ENCODE measurements at regions not wholly inside any gene's neighbourhood (a gene's known extent, or its start where the extent isn't known, plus 50 kb on each side); places are given as distances from the start of the nearest gene placed in this dataset.

GRCh38 chr7:35889870-35890269 is 89.0 kb downstream of the SEPTIN7 start:
- in situ Hi-C loops (cut with MboI) = no loop called here
- ATAC-seq (no peak), FAIRE-seq (no peak), DNase-seq (ENCODE audit: low read depth, low spot score) (no peak)
- intact Hi-C loops (cut with micrococcal nuclease; ENCODE audit: unreplicated experiment) = no loop called here
- ChIA-PET SMC1A (ENCODE audit: uncharacterized antibody, unreplicated experiment) (interaction anchor here (0.7 to 2.0 kb wide), 12 partner anchors 8 to 185 kb away, joined by 3 to 8 read pairs (median 4); no protein-coding TSS in a partner anchor), POLR2A (interaction anchor here (1.8 kb wide), 1 partner anchor 89 kb away, joined by 5 read pairs; the partner anchor contains the start of gene SEPTIN7), CTCF (interaction anchor here (1.1 to 4.3 kb wide), 4 partner anchors 8 to 180 kb away, joined by 3 to 27 read pairs (median 4); no protein-coding TSS in a partner anchor), RAD21 (ENCODE audit: unreplicated experiment) (interaction anchor here (0.7 to 2.4 kb wide), 4 partner anchors 77 to 184 kb away, joined by 3 to 8 read pairs (median 5); no protein-coding TSS in a partner anchor)
- no peaks in the 10 kb centered on the region for H3K79me2 ChIP-seq (ENCODE audit: control insufficient read depth, insufficient read depth, low read length)
- H2AFZ ChIP-seq (ENCODE audit: control insufficient read depth, low read depth, low read length) = no peak overlapping the region
- no peak overlapping the region for H3K9ac ChIP-seq (ENCODE audit: control insufficient read depth, insufficient read depth, low read length)
- H3K27me3 ChIP-seq (replicated peaks in 1 of 2; ENCODE audit: control insufficient read depth in 2 of 2, insufficient read depth in 2 of 2, low read length in 1 of 2) = no peaks in the 10 kb centered on the region
- H4K20me1 ChIP-seq (ENCODE audit: control insufficient read depth, insufficient read depth) = no peaks in the 10 kb centered on the region
- H3K36me3 ChIP-seq (ENCODE audit: control insufficient read depth in 2 of 2, insufficient read depth in 2 of 2, low read length in 1 of 2) = peaks cover 0 to 15% of the 10 kb centered on the region in 2 experiments
- no peak overlapping the region for H3K27ac ChIP-seq (ENCODE audit: control insufficient read depth, insufficient read depth)
- WGBS (ENCODE audit: insufficient coverage, insufficient replicate concordance, low lambda C conversion rate, missing lambda C conversion rate) = 95% methylated on average over 2 of the region's 2 CpGs
- no peak overlapping the region for H3K4me3 ChIP-seq
- H3K9me3 ChIP-seq (replicated peaks; ENCODE audit: control insufficient read depth, insufficient read depth, low read length) = no peaks in the 10 kb centered on the region
- peak; percentile 82 for TF ChIP-seq ATF7 (IDR thresholded peaks at IDR 0.05; ENCODE audit: low read depth)
- TF ChIP-seq PKNOX1 (IDR thresholded peaks at IDR 0.05) = no peak
- no peak for TF ChIP-seq MEF2A (IDR thresholded peaks at IDR 0.05; ENCODE audit: insufficient read depth, low read depth, low read length)
- no TSS peak for BruUV-seq (replicated peaks)
- H3K4me1 ChIP-seq (ENCODE audit: control insufficient read depth, insufficient read depth, low read length) = no peaks in the 10 kb centered on the region
- H3K4me2 ChIP-seq (ENCODE audit: control insufficient read depth, insufficient read depth) = no peak overlapping the region

- in situ Hi-C loops (cut with MboI) (no loop called here), intact Hi-C loops (cut with micrococcal nuclease; ENCODE audit: unreplicated experiment) (no loop called here)
- FAIRE-seq = no peak
- ChIA-PET RAD21 (ENCODE audit: unreplicated experiment) (interaction anchor here (1.2 to 2.4 kb wide), 6 partner anchors 79 to 181 kb away, joined by 3 to 8 read pairs (median 5); partner anchors contain the start of gene SEPTIN7), CTCF (interaction anchor here (0.6 to 4.3 kb wide), 12 partner anchors 8 to 195 kb away, joined by 3 to 27 read pairs (median 4); no protein-coding TSS in a partner anchor), POLR2A (interaction anchor here (1.2 to 1.8 kb wide), 3 partner anchors 25 to 91 kb away, joined by 3 to 5 read pairs (median 3); partner anchors contain the start of gene SEPTIN7), SMC1A (ENCODE audit: uncharacterized antibody, unreplicated experiment) (interaction anchor here (0.6 to 2.9 kb wide), 17 partner anchors 9 to 935 kb away, joined by 3 to 11 read pairs (median 4); no protein-coding TSS in a partner anchor)
- ATAC-seq = no peak
- Histone ChIP-seq H3K9ac (ENCODE audit: control insufficient read depth, insufficient read depth, low read length) (no peak overlapping the region), H3K79me2 (ENCODE audit: control insufficient read depth, insufficient read depth, low read length) (no peaks in the 10 kb centered on the region), H3K4me1 (ENCODE audit: control insufficient read depth, insufficient read depth, low read length) (no peaks in the 10 kb centered on the region), H3K4me3 (no peak overlapping the region), H3K4me2 (ENCODE audit: control insufficient read depth, insufficient read depth) (no peak overlapping the region), H3K36me3 (ENCODE audit: control insufficient read depth in 2 of 2, insufficient read depth in 2 of 2, low read length in 1 of 2) (peaks cover 0 to 8% of the 10 kb centered on the region in 2 experiments; a peak in 3 of 4 replicates), H2AFZ (ENCODE audit: control insufficient read depth, low read depth, low read length) (no peak overlapping the region), H3K27ac (ENCODE audit: control insufficient read depth, insufficient read depth) (no peak overlapping the region), H3K9me3 (replicated peaks; ENCODE audit: control insufficient read depth, insufficient read depth, low read length) (no peaks in the 10 kb centered on the region), H3K27me3 (replicated peaks in 1 of 2; ENCODE audit: control insufficient read depth in 2 of 2, insufficient read depth in 2 of 2, low read length in 1 of 2) (no peaks in the 10 kb centered on the region), H4K20me1 (ENCODE audit: control insufficient read depth, insufficient read depth) (no peaks in the 10 kb centered on the region)
- BruUV-seq (replicated peaks) = no TSS peak
- TF ChIP-seq RFX5 (IDR thresholded peaks at IDR 0.05; ENCODE audit: low read depth, low read length) (no peak), NFXL1 (IDR thresholded peaks at IDR 0.05; ENCODE audit: borderline replicate concordance) (no peak), BRCA1 (IDR thresholded peaks at IDR 0.05; ENCODE audit: low read depth, low read length) (no peak), HDGF (IDR thresholded peaks at IDR 0.05) (no peak), BACH1 (IDR thresholded peaks at IDR 0.05; ENCODE audit: borderline replicate concordance) (no peak), RELB (IDR thresholded peaks at IDR 0.05; ENCODE audit: low read depth) (no peak), IRF5 (IDR thresholded peaks at IDR 0.05; ENCODE audit: borderline replicate concordance) (no peak), PML (IDR thresholded peaks at IDR 0.05; ENCODE audit: low read length) (no peak), MEF2B (IDR thresholded peaks at IDR 0.05; ENCODE audit: partially characterized antibody, poor library complexity, severe bottlenecking) (no peak)
- 65% methylated on average over 3 of the region's 3 CpGs for WGBS (ENCODE audit: insufficient coverage, insufficient replicate concordance, low lambda C conversion rate, missing lambda C conversion rate)
- DNase-seq (ENCODE audit: low read depth, low spot score) = no peak
Observed at GRCh38 chr7:35891004-35891830, 90.4 kb downstream of the SEPTIN7 start.
